ENCODE measurements at regions not wholly inside any gene's neighbourhood (a gene's known extent, or its start where the extent isn't known, plus 50 kb on each side); places are given as distances from the start of the nearest gene placed in this dataset.
"Not testable (repeated sequence)": the region's sequence is repeated elsewhere in the genome, so short reads cannot be mapped to it uniquely, and the experiment has no call there.

DNA sequence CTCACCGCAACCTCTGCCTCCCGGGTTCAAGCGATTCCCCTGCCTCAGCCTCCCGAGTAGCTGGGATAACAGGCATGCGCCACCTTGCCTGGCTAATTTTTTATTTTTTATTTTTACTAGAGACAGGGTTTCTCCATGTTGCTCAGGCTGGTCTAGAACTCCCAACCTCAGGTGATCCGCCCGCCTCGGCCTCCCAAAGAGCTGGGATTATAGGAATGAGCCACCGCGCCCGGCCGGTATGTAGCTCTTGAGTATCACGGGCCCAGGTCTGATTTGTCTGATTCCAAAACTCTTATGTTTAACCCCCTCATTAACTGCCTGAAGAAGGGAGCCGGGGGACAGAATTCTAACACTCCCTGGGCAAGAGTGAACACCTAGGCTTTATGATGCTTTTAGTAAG, 91.7 kb upstream of the OLIG2 start:
- not testable (repeated sequence) for TF ChIP-seq ZBTB33 (IDR thresholded peaks at IDR 0.05); CTCF (IDR thresholded peaks at IDR 0.05; ENCODE audit: low read depth, low read length, missing input control)
